Astrocyte (in vitro differentiated cells and primary cell): ENCODE measurements at regions not wholly inside any gene's neighbourhood (a gene's known extent, or its start where the extent isn't known, plus 50 kb on each side); places are given as distances from the start of the nearest gene placed in this dataset.
A peak's percentile ranks its signal among the peaks of the same experiment; 100 is the strongest.

ENCODE experiments used
- DNase-seq: peaks from one replicate; pipeline ENCODE4 v3.0.0-alpha.2; 2010; ENCODE audit warnings: low read depth
- FAIRE-seq: peaks from 2 replicates; lab custom pipeline; 2011; peaks lifted over from hg19 to GRCh38; lab: Jason Lieb, UNC
- H2AFZ ChIP-seq: 2 replicates; pipeline ENCODE4 v1.6.0; 2012; ENCODE audit warnings: low read depth, low read length, inconsistent platforms
- H3K27ac ChIP-seq: 2 replicates; pipeline ENCODE4 v1.5.1; 2011; ENCODE audit warnings: low read depth, low read length, inconsistent platforms
- H3K27me3 ChIP-seq: 2 replicates; pipeline ENCODE4 v1.6.0; 2011; ENCODE audit warnings: low read length, inconsistent platforms; ENCODE audit not compliant: insufficient read depth
- H3K36me3 ChIP-seq: 2 replicates; pipeline ENCODE4 v1.5.1; 2011; ENCODE audit warnings: low read length, inconsistent platforms; ENCODE audit not compliant: insufficient read depth
- H3K4me1 ChIP-seq: 2 replicates; pipeline ENCODE4 v1.5.1; 2011; ENCODE audit warnings: low read length, inconsistent platforms; ENCODE audit not compliant: insufficient read depth
- H3K4me2 ChIP-seq: 2 replicates; pipeline ENCODE4 v1.6.0; 2012; ENCODE audit warnings: low read length, inconsistent platforms
- H3K4me3 ChIP-seq: 2 replicates; pipeline ENCODE4 v1.5.1; 2011; ENCODE audit warnings: low read depth, mild to moderate bottlenecking, low read length, inconsistent platforms; ENCODE audit not compliant: insufficient read depth
- H3K79me2 ChIP-seq: 2 replicates; pipeline ENCODE4 v1.6.0; 2012; ENCODE audit warnings: mild to moderate bottlenecking, low read length, inconsistent platforms; ENCODE audit not compliant: insufficient read depth
- H3K9ac ChIP-seq: 2 replicates; pipeline ENCODE4 v1.6.0; 2012; ENCODE audit warnings: mild to moderate bottlenecking, low read length, inconsistent platforms
- H3K9me3 ChIP-seq: 2 replicates; pipeline ENCODE4 v1.5.1; 2012; ENCODE audit warnings: low read depth, mild to moderate bottlenecking, low read length, inconsistent platforms; ENCODE audit not compliant: insufficient read depth
- H4K20me1 ChIP-seq: 2 replicates; pipeline ENCODE4 v1.6.0; 2012; ENCODE audit warnings: low read length, inconsistent platforms; ENCODE audit not compliant: insufficient read depth
- H3K27ac Mint-ChIP-seq: one replicate; pipeline ENCODE4 v1.8.0; 2021; ENCODE audit warnings: mild to moderate bottlenecking, mixed read lengths; ENCODE audit not compliant: unreplicated experiment
- H3K27me3 Mint-ChIP-seq: one replicate; pipeline ENCODE4 v1.8.0; 2021; ENCODE audit warnings: low read depth, mixed read lengths; ENCODE audit not compliant: unreplicated experiment
- H3K36me3 Mint-ChIP-seq: one replicate; pipeline ENCODE4 v1.8.0; 2021; ENCODE audit warnings: low read depth, mixed read lengths; ENCODE audit not compliant: unreplicated experiment
- H3K4me1 Mint-ChIP-seq: one replicate; pipeline ENCODE4 v1.8.0; 2021; ENCODE audit warnings: low read depth, mixed read lengths; ENCODE audit not compliant: unreplicated experiment
- H3K4me3 Mint-ChIP-seq: one replicate; pipeline ENCODE4 v1.8.0; 2021; ENCODE audit warnings: mild to moderate bottlenecking, moderate library complexity, mixed read lengths; ENCODE audit not compliant: unreplicated experiment
- H3K9me3 Mint-ChIP-seq: one replicate; pipeline ENCODE4 v1.8.0; 2021; ENCODE audit warnings: mild to moderate bottlenecking, mixed read lengths; ENCODE audit not compliant: unreplicated experiment
- CTCF ChIP-seq: IDR thresholded peaks from 2 replicates; pipeline ENCODE4 v1.5.1; 2011; ENCODE audit warnings: low read depth, mild to moderate bottlenecking, inconsistent platforms, low read length, moderate library complexity; ENCODE audit not compliant: insufficient read depth
- EZH2 ChIP-seq: IDR thresholded peaks from 2 replicates; pipeline ENCODE4 v1.6.1; 2012; ENCODE audit warnings: mild to moderate bottlenecking, low read length, inconsistent platforms; ENCODE audit not compliant: insufficient read depth

- H4K20me1 ChIP-seq = no peaks in the 10 kb centered on the region
- no peaks in the 10 kb centered on the region for H3K79me2 ChIP-seq
- DNase-seq (no peak), FAIRE-seq (no peak)
- no peak overlapping the region for H2AFZ ChIP-seq
- TF ChIP-seq EZH2 (no peak), CTCF (no peak)
- Mint-ChIP-seq H3K27ac (no peak overlapping the region), H3K9me3 (no peaks in the 10 kb centered on the region), H3K36me3 (no peaks in the 10 kb centered on the region), H3K27me3 (no peaks in the 10 kb centered on the region), H3K4me3 (no peak overlapping the region), H3K4me1 (peaks cover 13% of the 10 kb centered on the region)
- H3K27ac ChIP-seq = no peak overlapping the region
- no peak overlapping the region for H3K4me2 ChIP-seq
- no peak overlapping the region for H3K9ac ChIP-seq
- H3K9me3 ChIP-seq = no peaks in the 10 kb centered on the region
- H3K4me3 ChIP-seq = no peak overlapping the region
- peaks cover 6% of the 10 kb centered on the region for H3K4me1 ChIP-seq
- no peaks in the 10 kb centered on the region for H3K36me3 ChIP-seq
- H3K27me3 ChIP-seq = no peaks in the 10 kb centered on the region
Observed at GRCh38 chr3:153066983-153067382, 95.0 kb upstream of the RAP2B start.

DNA sequence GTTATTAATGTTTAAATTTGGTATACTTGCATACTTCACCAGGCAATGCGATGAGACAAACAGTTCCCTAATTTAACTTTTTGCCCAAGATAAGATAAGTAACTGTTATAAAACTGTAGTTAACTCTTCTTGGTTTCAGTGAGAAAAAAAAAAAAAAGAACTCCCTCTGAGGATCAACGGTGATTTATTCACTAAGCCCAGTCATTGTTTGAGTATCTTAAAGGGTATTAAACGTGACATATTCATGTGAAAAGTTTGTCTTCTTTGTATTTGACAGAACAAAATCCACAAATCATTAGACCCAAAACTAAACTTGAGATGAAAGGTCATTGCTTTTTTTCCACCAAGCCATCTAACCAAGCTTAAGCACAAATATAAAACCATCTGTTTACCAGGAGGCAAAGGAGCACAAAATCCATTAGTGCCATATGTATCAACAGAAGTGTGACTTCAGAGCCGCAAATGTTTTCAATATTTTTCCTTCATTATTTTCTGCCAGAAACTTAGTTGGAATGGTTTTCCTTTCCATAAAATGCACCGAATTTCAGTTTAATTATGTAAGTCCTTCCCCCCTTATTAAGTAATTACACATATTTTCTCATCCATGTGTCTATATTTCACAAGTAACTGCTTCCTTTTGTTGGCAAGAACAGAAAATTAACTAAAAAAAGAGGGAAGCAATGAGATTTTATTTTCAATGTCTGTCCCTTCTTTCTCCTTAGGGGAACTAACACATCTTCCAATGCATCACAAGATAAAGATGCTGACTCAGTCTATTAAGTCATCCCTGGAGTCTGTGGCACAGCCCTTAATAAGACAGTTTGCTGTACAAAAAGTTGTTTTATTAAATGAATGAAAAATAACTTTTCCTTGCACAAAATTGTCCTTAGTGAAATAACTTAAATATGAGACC, 92.2 kb upstream of the RAP2B start:
- H3K9me3 Mint-ChIP-seq = no peaks in the 10 kb centered on the region
- H4K20me1 ChIP-seq = no peaks in the 10 kb centered on the region
- H3K4me3 ChIP-seq = no peak overlapping the region
- H3K9ac ChIP-seq = no peak overlapping the region
- H3K36me3 ChIP-seq = no peaks in the 10 kb centered on the region
- H3K4me3 Mint-ChIP-seq = peak overlapping the region; percentile 62
- no peaks in the 10 kb centered on the region for H3K36me3 Mint-ChIP-seq
- H3K27ac ChIP-seq = peak overlapping the region; percentile 4
- no peak overlapping the region for H2AFZ ChIP-seq
- H3K4me1 ChIP-seq = peaks cover 6% of the 10 kb centered on the region
- no peaks in the 10 kb centered on the region for H3K9me3 ChIP-seq
- DNase-seq (peak; percentile 76), FAIRE-seq (peak; percentile 50)
- no peaks in the 10 kb centered on the region for H3K27me3 ChIP-seq
- TF ChIP-seq EZH2 = no peak
- TF ChIP-seq CTCF = no peak
- peaks cover 19% of the 10 kb centered on the region for H3K4me1 Mint-ChIP-seq
- peak overlapping the region; percentile 16 for H3K4me2 ChIP-seq
- no peaks in the 10 kb centered on the region for H3K27me3 Mint-ChIP-seq
- no peaks in the 10 kb centered on the region for H3K79me2 ChIP-seq
- H3K27ac Mint-ChIP-seq = peak overlapping the region; percentile 89

DNA sequence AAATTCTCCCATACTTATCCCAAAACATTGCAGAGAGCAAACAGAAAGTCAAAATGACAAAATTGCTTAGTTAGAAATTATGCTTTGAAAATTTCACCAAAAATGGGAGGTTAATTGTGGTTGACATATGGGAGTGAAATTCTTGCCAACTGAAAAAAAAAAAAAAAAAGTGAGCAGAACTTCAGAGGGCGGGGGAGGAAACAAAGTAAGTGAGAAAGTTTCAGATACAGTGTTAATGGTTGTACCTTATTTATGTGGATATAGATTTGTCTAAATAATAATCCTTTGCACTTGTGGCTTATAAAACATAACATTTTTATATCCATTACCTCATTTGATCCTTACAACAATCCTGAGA, 91.5 kb upstream of the RAP2B start:
- Mint-ChIP-seq H3K27ac (peak overlapping the region; percentile 89), H3K4me1 (peaks cover 19% of the 10 kb centered on the region), H3K27me3 (no peaks in the 10 kb centered on the region), H3K9me3 (peaks cover 2% of the 10 kb centered on the region), H3K4me3 (peak overlapping the region; percentile 31), H3K36me3 (no peaks in the 10 kb centered on the region)
- no peaks in the 10 kb centered on the region for H3K79me2 ChIP-seq
- TF ChIP-seq CTCF (no peak), EZH2 (no peak)
- FAIRE-seq (no peak), DNase-seq (no peak)
- no peak overlapping the region for H3K27ac ChIP-seq
- H4K20me1 ChIP-seq = no peaks in the 10 kb centered on the region
- H3K9ac ChIP-seq = no peak overlapping the region
- H3K36me3 ChIP-seq = no peaks in the 10 kb centered on the region
- no peaks in the 10 kb centered on the region for H3K9me3 ChIP-seq
- H3K4me1 ChIP-seq = peaks cover 6% of the 10 kb centered on the region
- peak overlapping the region; percentile 16 for H3K4me2 ChIP-seq
- no peak overlapping the region for H3K4me3 ChIP-seq
- H3K27me3 ChIP-seq = no peaks in the 10 kb centered on the region
- H2AFZ ChIP-seq = no peak overlapping the region
